MCF 10A (cell line): ENCODE measurements at regions not wholly inside any gene's neighbourhood (a gene's known extent, or its start where the extent isn't known, plus 50 kb on each side); places are given as distances from the start of the nearest gene placed in this dataset.
"Not testable (repeated sequence)": the region's sequence is repeated elsewhere in the genome, so short reads cannot be mapped to it uniquely, and the experiment has no call there.

Source experiments
- BruUV-seq: library from RNA; stranded (reverse); fragments of 400-500 nt; replicated peaks from 2 replicates; lab custom pipeline; 2021; lab: Mats Ljungman, UMichigan
- CTCF ChIA-PET: fragments of 300-600 bp; sonication (Branson Sonifier 250); formaldehyde crosslinking; extraction: SDS; loops from one replicate; lab custom pipeline; 2021; ENCODE audit warnings: antibody characterized with exemption, inconsistent platforms; lab: Yijun Ruan, JAX
- POLR2A ChIA-PET: fragments of 300-600, 350-650 bp; sonication (Branson Sonifier 250); formaldehyde crosslinking; extraction: SDS; loops from one replicate; lab custom pipeline; 2020; ENCODE audit warnings: antibody characterized with exemption, inconsistent platforms; lab: Yijun Ruan, JAX
- DNase-seq: peaks from one replicate; pipeline ENCODE4 v3.0.0-alpha.2; 2018; ENCODE audit not compliant: unreplicated experiment
- H3K27ac Mint-ChIP-seq: one replicate; pipeline ENCODE4 v1.8.0; 2022; ENCODE audit warnings: mild to moderate bottlenecking, low read depth, mixed read lengths; ENCODE audit not compliant: unreplicated experiment
- H3K27me3 Mint-ChIP-seq: one replicate; pipeline ENCODE4 v1.8.0; 2022; ENCODE audit warnings: mixed read lengths; ENCODE audit not compliant: insufficient read depth, unreplicated experiment
- H3K36me3 Mint-ChIP-seq: one replicate; pipeline ENCODE4 v1.8.0; 2022; ENCODE audit warnings: mild to moderate bottlenecking, moderate library complexity, mixed read lengths; ENCODE audit not compliant: insufficient read depth, unreplicated experiment
- H3K4me1 Mint-ChIP-seq: one replicate; pipeline ENCODE4 v1.8.0; 2022; ENCODE audit warnings: mixed read lengths; ENCODE audit not compliant: insufficient read depth, unreplicated experiment
- H3K4me3 Mint-ChIP-seq: one replicate; pipeline ENCODE4 v1.8.0; 2022; ENCODE audit warnings: mild to moderate bottlenecking, moderate library complexity, mixed read lengths; ENCODE audit not compliant: unreplicated experiment
- H3K9me3 Mint-ChIP-seq: one replicate; pipeline ENCODE4 v1.8.0; 2022; ENCODE audit warnings: mixed read lengths; ENCODE audit not compliant: unreplicated experiment
- intact Hi-C: fragments of 100-400 bp; cut with micrococcal nuclease; formaldehyde crosslinking; loops from 2 replicates; pipeline ENCODE4 v1.14.1; 2022

DNA sequence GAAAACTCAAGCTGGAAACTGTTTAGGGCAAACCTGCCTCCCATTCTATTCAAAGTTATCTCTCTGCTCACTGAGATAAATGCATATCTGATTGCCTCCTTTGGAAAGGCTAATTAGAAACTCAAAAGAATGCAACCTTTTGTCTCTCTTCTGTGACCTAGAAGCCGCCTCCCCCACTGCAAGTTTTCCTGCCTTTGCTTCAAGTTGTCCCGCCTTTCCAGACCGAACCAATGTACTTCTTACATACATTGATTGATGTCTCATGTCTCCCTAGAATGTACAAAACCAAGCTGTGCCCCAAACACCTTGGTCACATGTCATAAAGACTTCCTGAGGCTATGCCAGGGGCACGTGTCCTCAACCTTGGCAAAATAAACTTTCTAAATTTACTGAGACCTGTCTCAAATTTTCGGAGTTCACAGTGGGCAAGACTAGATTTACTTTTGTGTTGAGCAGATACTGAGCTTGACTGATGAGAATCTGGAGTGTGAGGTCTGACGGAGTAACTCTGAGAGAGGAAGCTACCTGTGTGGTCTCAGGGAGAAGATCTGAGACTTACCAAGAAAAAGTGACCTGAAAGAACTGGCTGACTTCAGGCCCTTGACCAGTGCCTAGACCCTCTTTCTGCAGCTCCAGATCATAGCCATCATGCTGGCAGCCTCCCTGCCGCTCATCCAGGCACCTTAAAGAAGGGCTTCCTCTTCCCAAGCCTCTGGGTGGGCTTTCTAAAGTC is 124.7 kb upstream of the NBPF9 start:
- intact Hi-C loops, H3K36me3 Mint-ChIP-seq, H3K4me1 Mint-ChIP-seq, POLR2A ChIA-PET, CTCF ChIA-PET, BruUV-seq, H3K4me3 Mint-ChIP-seq, DNase-seq, H3K27me3 Mint-ChIP-seq, H3K9me3 Mint-ChIP-seq: not testable (repeated sequence)
- H3K27ac Mint-ChIP-seq: peak overlapping the region; percentile 70

- POLR2A ChIA-PET, H3K36me3 Mint-ChIP-seq, intact Hi-C loops, DNase-seq, H3K27me3 Mint-ChIP-seq, H3K4me1 Mint-ChIP-seq, H3K4me3 Mint-ChIP-seq, CTCF ChIA-PET, H3K9me3 Mint-ChIP-seq: not testable (repeated sequence)
- TSS peak; percentile 87 for BruUV-seq
- peak overlapping the region; percentile 70 for H3K27ac Mint-ChIP-seq
Measured at GRCh38 chr1:149228672-149229585, 125.6 kb upstream of the NBPF9 start.

- DNase-seq, H3K36me3 Mint-ChIP-seq, H3K9me3 Mint-ChIP-seq, POLR2A ChIA-PET, H3K27ac Mint-ChIP-seq, H3K4me3 Mint-ChIP-seq, BruUV-seq, H3K27me3 Mint-ChIP-seq, intact Hi-C loops, H3K4me1 Mint-ChIP-seq, CTCF ChIA-PET: not testable (repeated sequence)
Measured at GRCh38 chr1:149229813-149230212, 126.5 kb upstream of the NBPF9 start.

GRCh38 chr1:149234926-149235914 is 131.9 kb upstream of the NBPF9 start:
- H3K27ac Mint-ChIP-seq, H3K9me3 Mint-ChIP-seq, H3K36me3 Mint-ChIP-seq, DNase-seq, CTCF ChIA-PET, intact Hi-C loops, BruUV-seq, H3K4me1 Mint-ChIP-seq, H3K27me3 Mint-ChIP-seq, POLR2A ChIA-PET, H3K4me3 Mint-ChIP-seq: not testable (repeated sequence)

- not testable (repeated sequence) for BruUV-seq, H3K4me3 Mint-ChIP-seq
Measured at GRCh38 chr1:149237515-149237914, 134.2 kb upstream of the NBPF9 start.

GRCh38 chr1:149239897-149240508 is 136.7 kb upstream of the NBPF9 start:
- H3K4me1 Mint-ChIP-seq, BruUV-seq, H3K27me3 Mint-ChIP-seq, H3K4me3 Mint-ChIP-seq, CTCF ChIA-PET, H3K36me3 Mint-ChIP-seq, POLR2A ChIA-PET, DNase-seq, H3K9me3 Mint-ChIP-seq, intact Hi-C loops, H3K27ac Mint-ChIP-seq: not testable (repeated sequence)

More at GRCh38 chr1:149237515-149237914, 134.2 kb upstream of the NBPF9 start:
- POLR2A ChIA-PET, H3K36me3 Mint-ChIP-seq, intact Hi-C loops, H3K4me1 Mint-ChIP-seq, DNase-seq, CTCF ChIA-PET, H3K27ac Mint-ChIP-seq, H3K27me3 Mint-ChIP-seq, H3K9me3 Mint-ChIP-seq: not testable (repeated sequence)

DNA sequence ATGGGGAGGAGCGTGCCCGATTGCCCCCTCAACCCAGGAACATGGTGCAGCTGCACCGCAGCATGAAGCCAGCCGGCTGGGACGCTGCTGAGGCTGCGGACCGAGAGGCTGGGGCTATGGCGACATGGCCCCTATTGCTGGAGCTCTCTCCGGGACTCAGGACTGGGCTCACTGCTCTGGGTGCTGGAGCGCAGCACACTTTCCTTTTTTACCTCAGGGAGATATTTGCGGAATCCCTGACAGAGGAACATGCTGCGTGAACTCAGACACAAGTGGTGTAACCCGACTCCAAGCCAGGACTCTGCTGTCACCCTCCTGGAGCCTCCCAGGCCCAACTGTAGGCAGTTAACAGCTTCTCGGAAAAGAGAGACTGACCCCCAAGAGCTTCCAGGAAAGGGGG is 137.2 kb upstream of the NBPF9 start:
- H3K4me3 Mint-ChIP-seq, H3K4me1 Mint-ChIP-seq, BruUV-seq, DNase-seq, intact Hi-C loops, H3K9me3 Mint-ChIP-seq, H3K27me3 Mint-ChIP-seq, CTCF ChIA-PET, H3K36me3 Mint-ChIP-seq, POLR2A ChIA-PET, H3K27ac Mint-ChIP-seq: not testable (repeated sequence)

GRCh38 chr1:149241272-149241671 is 137.9 kb upstream of the NBPF9 start:
- POLR2A ChIA-PET, H3K36me3 Mint-ChIP-seq, DNase-seq, H3K4me1 Mint-ChIP-seq, CTCF ChIA-PET, H3K27me3 Mint-ChIP-seq, H3K9me3 Mint-ChIP-seq, intact Hi-C loops, H3K27ac Mint-ChIP-seq, BruUV-seq, H3K4me3 Mint-ChIP-seq: not testable (repeated sequence)
